ENCODE measurements at regions not wholly inside any gene's neighbourhood (a gene's known extent, or its start where the extent isn't known, plus 50 kb on each side); places are given as distances from the start of the nearest gene placed in this dataset.

- DNase-seq = peak in 2 of 42 donors; percentile 8 to 20
- intact Hi-C loops (cut with DNase I) = loop anchor here (10.0 kb wide), 1 partner anchor 56 kb away; no protein-coding TSS in a partner anchor
Measured at GRCh38 chrX:68940601-68941000, 111.8 kb downstream of the EFNB1 start.

- intact Hi-C loops (cut with DNase I) = loop anchor here (10.0 kb wide), 1 partner anchor 55 kb away; no protein-coding TSS in a partner anchor
Measured at GRCh38 chrX:68939868-68940267, 111.0 kb downstream of the EFNB1 start.

GRCh38 chrX:68938244-68939004, 109.6 kb downstream of the EFNB1 start:
- DNase-seq = peak in 2 of 42 donors; percentile 12
- intact Hi-C loops (cut with DNase I) = no loop called here

More at GRCh38 chrX:68939868-68940267, 111.0 kb downstream of the EFNB1 start:
- peak in 1 of 42 donors; percentile 21 for DNase-seq

- intact Hi-C loops (cut with DNase I) = no loop called here
- no peak for DNase-seq
Measured at GRCh38 chrX:68937581-68937980, 108.8 kb downstream of the EFNB1 start.

GRCh38 chrX:68936608-68937007, 107.8 kb downstream of the EFNB1 start:
- DNase-seq = peak in 2 of 42 donors; percentile 1 to 2
- intact Hi-C loops (cut with DNase I) = no loop called here

- intact Hi-C loops (cut with DNase I) = no loop called here
- peak in 2 of 42 donors; percentile 3 to 7 for DNase-seq
Measured at GRCh38 chrX:68936126-68936525, 107.3 kb downstream of the EFNB1 start.

- DNase-seq = peak in 1 of 42 donors; percentile 7
- intact Hi-C loops (cut with DNase I) = no loop called here
Measured at GRCh38 chrX:68935362-68935761, 106.5 kb downstream of the EFNB1 start.

GRCh38 chrX:68934922-68935321, 106.1 kb downstream of the EFNB1 start:
- peak in 1 of 42 donors; percentile 5 for DNase-seq
- intact Hi-C loops (cut with DNase I) = no loop called here

- DNase-seq = peak in 1 of 42 donors; percentile 2
- intact Hi-C loops (cut with DNase I) = no loop called here
Measured at GRCh38 chrX:68934421-68934820, 105.6 kb downstream of the EFNB1 start.

- no peak for DNase-seq
- intact Hi-C loops (cut with DNase I) = no loop called here
Measured at GRCh38 chrX:68932611-68933010, 103.8 kb downstream of the EFNB1 start.

- DNase-seq = no peak
- intact Hi-C loops (cut with DNase I) = no loop called here
Measured at GRCh38 chrX:68931345-68931744, 102.5 kb downstream of the EFNB1 start.

- DNase-seq = no peak
- intact Hi-C loops (cut with DNase I) = no loop called here
Measured at GRCh38 chrX:68930542-68931317, 101.9 kb downstream of the EFNB1 start.

GRCh38 chrX:68929332-68930150, 100.7 kb downstream of the EFNB1 start:
- DNase-seq = no peak
- intact Hi-C loops (cut with DNase I) = no loop called here

GRCh38 chrX:68928401-68928800, 99.6 kb downstream of the EFNB1 start:
- no peak for DNase-seq
- intact Hi-C loops (cut with DNase I) = no loop called here

GRCh38 chrX:68927178-68927577, 98.4 kb downstream of the EFNB1 start:
- DNase-seq = no peak
- intact Hi-C loops (cut with DNase I) = no loop called here

GRCh38 chrX:68923147-68923546, 94.3 kb downstream of the EFNB1 start:
- intact Hi-C loops (cut with DNase I) = no loop called here
- no peak for DNase-seq

- intact Hi-C loops (cut with DNase I) = no loop called here
- DNase-seq = no peak
Measured at GRCh38 chrX:68922013-68922412, 93.2 kb downstream of the EFNB1 start.

GRCh38 chrX:68920561-68920960, 91.7 kb downstream of the EFNB1 start:
- DNase-seq = no peak
- intact Hi-C loops (cut with DNase I) = no loop called here

- no peak for DNase-seq
- intact Hi-C loops (cut with DNase I) = no loop called here
Measured at GRCh38 chrX:68919707-68920106, 90.9 kb downstream of the EFNB1 start.

Data from head of caudate nucleus (tissue), 42 donors.